ENCODE measurements at regions not wholly inside any gene's neighbourhood (a gene's known extent, or its start where the extent isn't known, plus 50 kb on each side); places are given as distances from the start of the nearest gene placed in this dataset.

DNA sequence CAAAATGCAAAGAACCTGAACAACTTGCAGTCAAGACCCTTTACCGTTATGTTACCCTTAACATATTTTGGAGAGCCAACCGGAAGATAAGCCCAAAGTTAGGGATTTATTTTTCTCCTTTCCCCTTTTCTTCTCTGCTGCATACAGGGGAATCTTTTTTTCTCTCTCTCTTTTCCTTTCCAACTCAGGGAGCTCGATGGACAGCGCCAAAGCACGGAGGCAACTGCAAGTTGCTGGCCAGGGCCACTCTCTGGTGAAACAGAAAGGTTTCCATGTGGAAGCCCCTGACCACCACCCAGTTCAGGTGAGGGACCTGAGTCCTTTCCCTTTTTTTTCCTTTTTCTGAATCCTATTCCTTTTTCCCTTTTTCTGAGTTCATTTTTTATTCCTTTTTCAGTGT lies 98.8 kb upstream of the COX10 start:
- H3K36me3 ChIP-seq = no peaks in the 10 kb centered on the region
- no peaks in the 10 kb centered on the region; the same call in 1 of the 2 replicates for H3K4me1 ChIP-seq
- no peak overlapping the region for H3K4me3 ChIP-seq
- DNase-seq = no peak
- no peaks in the 10 kb centered on the region for H3K9me3 ChIP-seq (replicated peaks)
- H3K27me3 ChIP-seq = no peaks in the 10 kb centered on the region
- H3K27ac ChIP-seq = no peak overlapping the region

DNA sequence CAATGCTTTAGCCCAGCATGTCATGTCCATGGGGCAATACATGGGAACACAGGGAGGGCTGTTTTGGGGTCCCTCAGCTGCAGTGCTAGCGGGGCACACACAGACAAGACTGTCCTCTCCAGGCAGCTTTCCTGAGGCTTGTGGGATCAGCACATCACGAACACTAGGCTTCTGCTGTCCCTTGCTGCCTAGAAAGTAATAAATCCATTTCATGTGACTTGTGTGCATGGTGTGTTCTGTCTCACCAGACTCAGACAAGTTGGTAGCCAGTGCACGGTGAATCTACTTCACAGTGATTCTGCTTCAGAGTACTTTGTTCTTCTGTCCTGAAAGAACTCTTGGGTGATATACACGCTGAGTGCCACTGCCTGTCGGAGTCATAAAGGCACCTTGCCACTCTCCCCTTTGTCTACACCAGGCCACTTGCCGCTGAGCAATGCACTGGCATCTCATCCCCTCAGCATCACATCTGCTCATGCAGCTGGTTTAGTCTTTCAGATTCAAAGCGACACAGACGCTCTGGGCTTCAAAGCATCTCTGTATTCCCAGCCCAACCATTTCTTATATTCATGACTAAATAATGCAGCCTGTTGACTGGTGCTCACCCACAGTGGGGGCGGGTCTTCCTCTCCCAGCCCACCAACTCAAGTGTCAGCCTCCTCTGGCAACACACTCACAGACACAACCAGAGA lies 95.2 kb upstream of the COX10 start:
- H3K4me3 ChIP-seq = no peak overlapping the region
- H3K27me3 ChIP-seq = no peaks in the 10 kb centered on the region
- H3K27ac ChIP-seq = no peak overlapping the region
- peak; percentile 35 to 75 for DNase-seq
- no peaks in the 10 kb centered on the region; the same call in 1 of the 2 replicates for H3K4me1 ChIP-seq
- no peaks in the 10 kb centered on the region for H3K9me3 ChIP-seq (replicated peaks)
- H3K36me3 ChIP-seq = no peaks in the 10 kb centered on the region

DNA sequence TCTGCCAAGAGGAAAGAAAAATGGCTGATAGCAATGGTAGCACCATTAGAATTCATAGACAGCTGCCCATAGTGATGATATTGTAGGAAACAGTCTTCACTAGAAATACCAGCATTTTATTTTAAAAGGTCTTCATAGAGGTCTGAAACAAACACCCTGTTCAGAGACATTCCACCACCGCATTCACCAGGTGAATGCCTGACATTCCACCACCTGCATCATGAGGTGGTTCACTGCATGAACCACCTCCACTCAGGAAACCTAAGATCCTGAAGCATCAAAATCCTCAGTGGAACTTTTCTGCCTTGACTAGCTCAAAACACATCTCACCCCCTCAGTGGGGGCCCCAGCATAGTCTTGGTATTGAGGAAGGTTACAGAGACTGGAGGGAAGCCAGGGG lies 91.5 kb upstream of the COX10 start:
- no peaks in the 10 kb centered on the region; the same call in 1 of the 2 replicates for H3K9me3 ChIP-seq (replicated peaks)
- no peak for DNase-seq
- H3K27ac ChIP-seq = no peak overlapping the region
- H3K27me3 ChIP-seq = no peaks in the 10 kb centered on the region
- peaks cover 9% of the 10 kb centered on the region; the same call in 1 of the 2 replicates for H3K4me1 ChIP-seq
- no peaks in the 10 kb centered on the region for H3K36me3 ChIP-seq
- no peak overlapping the region for H3K4me3 ChIP-seq

DNA sequence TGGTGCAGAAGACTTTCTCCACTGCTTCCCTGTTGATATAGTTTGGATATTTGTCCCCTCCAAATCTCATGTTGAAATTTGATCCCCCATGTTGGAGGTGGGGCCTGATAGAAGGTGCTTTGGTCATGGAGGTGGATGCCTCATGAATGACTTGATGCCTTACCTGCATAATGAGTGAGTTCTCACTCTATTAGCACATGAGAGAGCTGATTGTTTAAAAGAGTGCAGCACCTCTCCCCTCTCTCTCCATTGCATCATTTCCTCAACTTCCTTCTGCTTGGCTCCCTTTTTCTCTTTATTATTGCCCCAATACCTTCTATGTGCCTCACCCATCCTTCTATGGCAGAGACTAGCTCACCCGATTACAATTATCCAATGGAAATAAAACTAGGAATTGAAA lies 90.8 kb upstream of the COX10 start:
- Histone ChIP-seq H3K27me3 (no peaks in the 10 kb centered on the region), H3K4me1 (peaks cover 9% of the 10 kb centered on the region; the same call in 1 of the 2 replicates), H3K27ac (no peak overlapping the region), H3K4me3 (no peak overlapping the region), H3K36me3 (no peaks in the 10 kb centered on the region), H3K9me3 (replicated peaks) (no peaks in the 10 kb centered on the region; the same call in 1 of the 2 replicates)
- DNase-seq = no peak

DNA sequence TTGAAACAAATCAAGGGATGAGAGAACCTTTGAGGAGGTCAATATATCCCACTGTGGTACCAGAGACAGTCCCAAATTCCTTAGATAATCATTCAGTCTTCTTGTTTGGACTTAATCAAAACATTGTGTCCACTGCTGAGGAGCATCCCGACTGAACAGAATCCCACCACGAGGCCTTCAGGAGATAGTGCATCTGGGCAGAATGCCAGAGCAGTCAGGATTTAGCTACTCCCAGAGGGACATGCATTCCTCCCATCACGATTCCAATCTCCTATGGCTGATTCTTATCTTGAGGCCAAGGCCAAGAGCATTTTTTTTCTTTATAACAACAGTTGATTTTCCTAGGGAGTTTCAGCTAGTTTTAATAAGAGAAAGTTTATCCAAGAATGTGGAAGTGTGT lies 87.4 kb upstream of the COX10 start:
- Histone ChIP-seq H3K27me3 (no peaks in the 10 kb centered on the region), H3K4me3 (no peak overlapping the region), H3K4me1 (peaks cover 9% of the 10 kb centered on the region; the same call in 1 of the 2 replicates), H3K36me3 (no peaks in the 10 kb centered on the region), H3K9me3 (replicated peaks) (no peaks in the 10 kb centered on the region; the same call in 1 of the 2 replicates), H3K27ac (no peak overlapping the region)
- DNase-seq = peak; percentile 75 to 78

DNA sequence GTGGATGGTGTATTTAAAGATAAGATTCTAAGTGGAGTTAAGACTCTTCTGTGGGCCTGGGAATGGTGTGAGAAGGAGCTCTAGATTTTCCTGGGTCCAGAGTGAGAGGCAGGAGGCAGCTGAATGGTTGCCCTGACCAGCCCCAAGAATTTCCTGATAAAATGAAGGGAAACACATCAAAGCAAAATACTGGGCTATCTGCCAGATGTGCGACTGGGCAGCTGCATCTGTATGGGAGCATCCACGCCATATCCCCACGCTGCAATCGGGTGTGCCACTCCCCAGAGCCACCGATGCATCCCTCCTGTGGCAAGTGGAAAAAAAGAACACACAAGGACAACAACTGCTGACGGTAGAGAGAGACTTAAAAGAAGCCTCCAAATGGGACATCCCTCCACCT lies 84.3 kb upstream of the COX10 start:
- H3K9me3 ChIP-seq (replicated peaks) = no peaks in the 10 kb centered on the region; the same call in 1 of the 2 replicates
- peak; percentile 59 to 76 for DNase-seq
- no peak overlapping the region for H3K27ac ChIP-seq
- H3K4me3 ChIP-seq = no peak overlapping the region
- H3K36me3 ChIP-seq = no peaks in the 10 kb centered on the region
- peaks cover 17% of the 10 kb centered on the region for H3K4me1 ChIP-seq
- no peaks in the 10 kb centered on the region for H3K27me3 ChIP-seq

DNA sequence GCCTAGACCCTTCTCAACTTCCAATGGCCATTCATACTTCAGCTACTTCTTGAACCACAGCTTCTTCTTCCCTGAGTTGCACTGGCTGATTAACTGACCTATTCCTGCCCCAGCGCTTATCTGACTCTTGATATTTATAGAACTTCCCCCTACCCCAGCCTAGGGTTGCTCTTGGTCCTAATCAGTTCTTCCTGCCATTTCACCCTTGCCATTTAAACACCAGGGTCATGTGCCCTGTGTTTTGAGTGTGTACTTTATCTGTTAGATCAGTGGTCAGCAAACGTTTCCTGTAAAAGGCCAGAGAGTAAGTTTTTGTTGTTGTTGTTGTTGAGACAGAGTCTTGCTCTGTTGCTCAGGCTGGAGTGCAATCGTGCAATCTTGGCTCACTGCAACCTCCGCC lies 82.4 kb upstream of the COX10 start:
- DNase-seq = no peak
- H3K27ac ChIP-seq = no peak overlapping the region
- H3K4me3 ChIP-seq = no peak overlapping the region
- H3K4me1 ChIP-seq = peaks cover 14% of the 10 kb centered on the region
- H3K27me3 ChIP-seq = no peaks in the 10 kb centered on the region
- no peaks in the 10 kb centered on the region for H3K36me3 ChIP-seq
- H3K9me3 ChIP-seq (replicated peaks) = no peaks in the 10 kb centered on the region

DNA sequence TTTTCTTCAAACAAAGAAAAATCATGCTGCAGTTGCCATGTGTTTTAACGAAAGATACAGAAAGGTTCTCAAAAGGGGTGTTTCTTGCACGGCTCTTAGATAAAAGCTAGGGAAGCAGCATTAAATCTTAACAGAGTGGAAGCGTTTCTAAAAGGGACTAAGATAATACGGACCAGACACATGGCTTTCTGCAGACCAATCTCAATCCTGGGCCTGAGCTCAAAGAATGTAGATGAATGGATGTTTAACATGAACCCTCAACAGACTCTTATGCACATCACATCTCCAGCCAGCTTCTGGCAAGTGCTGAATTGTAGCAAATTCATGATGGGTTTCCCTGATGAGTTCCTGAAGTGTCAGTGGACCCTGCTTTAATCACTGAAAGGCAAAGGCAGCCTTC lies 80.2 kb upstream of the COX10 start:
- H3K27me3 ChIP-seq = no peaks in the 10 kb centered on the region
- no peak for DNase-seq
- H3K4me3 ChIP-seq = no peak overlapping the region

DNA sequence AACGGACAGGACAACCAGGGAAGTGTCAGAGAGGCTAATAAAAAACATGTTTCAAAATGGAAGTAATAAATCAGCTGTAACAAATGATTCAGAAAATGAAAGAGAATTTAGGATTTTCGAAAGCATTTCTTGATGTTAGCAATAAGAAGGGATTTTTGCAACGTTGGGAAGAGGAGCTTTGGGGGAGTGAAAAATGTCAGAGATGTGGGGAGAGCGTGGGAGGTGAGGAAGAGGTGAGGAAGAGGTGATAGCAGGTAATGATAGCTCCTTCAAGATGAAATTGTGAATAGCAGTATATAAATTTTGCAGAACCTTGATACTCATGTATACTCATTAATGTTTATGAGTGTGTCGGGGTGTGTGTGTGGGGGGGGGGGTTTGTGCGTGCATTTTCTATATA lies 76.2 kb upstream of the COX10 start:
- H3K9me3 ChIP-seq (replicated peaks) = no peaks in the 10 kb centered on the region
- no peaks in the 10 kb centered on the region for H3K27me3 ChIP-seq
- no peaks in the 10 kb centered on the region for H3K36me3 ChIP-seq
- H3K4me3 ChIP-seq = no peak overlapping the region
- DNase-seq = no peak
- no peak overlapping the region for H3K27ac ChIP-seq
- peaks cover under 1% of the 10 kb centered on the region for H3K4me1 ChIP-seq

More for the DNA sequence above, 80.2 kb upstream of the COX10 start:
- Histone ChIP-seq H3K36me3 (no peaks in the 10 kb centered on the region), H3K9me3 (replicated peaks) (no peaks in the 10 kb centered on the region), H3K4me1 (peaks cover 8% of the 10 kb centered on the region), H3K27ac (no peak overlapping the region)

DNA sequence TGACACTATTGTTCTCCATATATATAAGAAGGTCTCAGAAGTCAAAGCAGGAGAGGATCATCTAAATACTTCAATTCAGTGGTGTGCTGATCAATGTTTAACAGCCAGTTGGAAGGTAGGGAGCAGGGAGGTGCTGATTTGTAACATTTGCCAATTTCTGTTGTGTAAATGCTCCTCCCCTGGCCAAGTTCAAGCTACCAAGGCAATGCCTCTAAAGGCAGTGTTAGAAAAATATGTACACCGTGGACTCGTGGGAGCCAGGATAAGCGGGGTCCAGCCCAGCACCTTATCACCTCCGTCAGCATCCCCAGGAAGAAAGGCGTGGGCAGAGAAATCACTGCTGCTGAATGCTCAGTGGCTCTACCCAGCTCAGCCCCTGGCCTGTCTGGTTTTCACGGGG lies 75.3 kb upstream of the COX10 start:
- DNase-seq = no peak
- no peak overlapping the region for H3K27ac ChIP-seq
- no peaks in the 10 kb centered on the region for H3K36me3 ChIP-seq
- no peaks in the 10 kb centered on the region for H3K4me1 ChIP-seq
- H3K9me3 ChIP-seq (replicated peaks) = no peaks in the 10 kb centered on the region
- no peak overlapping the region for H3K4me3 ChIP-seq
- H3K27me3 ChIP-seq = no peaks in the 10 kb centered on the region

DNA sequence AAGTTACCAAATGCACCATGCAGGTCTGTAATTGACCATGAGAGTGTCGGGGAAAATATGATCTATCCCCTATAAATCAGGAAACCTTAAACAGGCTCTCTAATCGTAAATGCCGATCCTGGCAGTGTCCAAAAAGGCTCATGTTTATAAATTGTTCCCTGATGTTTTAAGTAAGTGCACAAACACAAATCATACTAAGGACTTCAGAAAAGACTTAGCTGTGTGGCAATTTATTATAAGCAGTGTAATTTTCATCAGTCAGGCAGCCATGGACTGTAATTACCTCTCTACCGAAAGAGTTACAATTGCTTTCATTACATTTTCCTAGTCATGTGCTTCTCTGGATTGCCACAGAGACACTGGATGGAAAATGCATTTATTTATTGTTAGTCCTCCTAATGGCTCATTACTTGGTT lies 73.4 kb upstream of the COX10 start:
- no peak for DNase-seq
- H3K36me3 ChIP-seq = no peaks in the 10 kb centered on the region
- no peaks in the 10 kb centered on the region for H3K27me3 ChIP-seq
- no peaks in the 10 kb centered on the region for H3K9me3 ChIP-seq (replicated peaks)
- H3K27ac ChIP-seq = no peak overlapping the region
- no peak overlapping the region for H3K4me3 ChIP-seq
- H3K4me1 ChIP-seq = no peaks in the 10 kb centered on the region

DNA sequence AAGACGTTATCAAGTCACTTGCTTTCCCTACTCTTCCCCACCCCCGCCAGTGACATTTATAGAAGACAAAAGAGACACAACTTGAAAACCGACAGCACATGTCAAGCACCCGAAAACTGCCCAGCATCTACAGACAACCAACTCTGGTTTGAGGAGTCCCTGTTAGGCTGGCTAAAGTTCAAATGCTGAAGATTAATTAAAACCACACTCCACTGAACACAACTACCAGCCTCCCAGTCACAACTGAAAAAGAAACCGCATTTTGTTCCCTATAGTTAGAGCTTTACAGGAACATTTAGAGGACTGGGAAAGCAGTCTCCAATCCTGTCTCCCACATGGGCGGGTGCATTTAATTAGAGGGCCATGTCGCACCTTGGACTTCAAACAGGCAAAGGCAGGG lies 73.0 kb upstream of the COX10 start:
- Histone ChIP-seq H3K4me3 (no peak overlapping the region), H3K27me3 (no peaks in the 10 kb centered on the region), H3K4me1 (no peaks in the 10 kb centered on the region), H3K27ac (no peak overlapping the region), H3K9me3 (replicated peaks) (peaks cover 3% of the 10 kb centered on the region; the same call in 1 of the 2 replicates), H3K36me3 (no peaks in the 10 kb centered on the region)
- no peak for DNase-seq

DNA sequence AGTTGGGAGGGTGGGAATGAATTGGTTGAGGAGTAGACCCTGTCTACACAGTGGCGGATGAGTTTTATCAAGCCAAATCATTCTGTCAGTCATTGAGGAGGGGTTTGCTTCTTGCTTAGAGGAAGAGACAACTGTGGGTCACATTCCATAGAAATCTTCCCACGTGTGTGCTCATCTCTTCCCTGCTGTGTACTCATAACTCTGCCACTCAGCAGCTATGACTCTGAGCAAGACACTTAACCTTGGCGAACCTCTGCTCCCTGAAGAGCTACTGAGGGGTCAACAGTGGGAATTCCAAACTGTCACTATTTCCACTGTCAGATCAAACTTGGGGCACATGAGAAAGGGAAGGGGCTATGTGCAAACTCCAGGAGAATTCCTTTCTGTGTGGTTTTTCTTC lies 72.6 kb upstream of the COX10 start:
- Histone ChIP-seq H3K36me3 (no peaks in the 10 kb centered on the region), H3K4me3 (no peak overlapping the region), H3K4me1 (no peaks in the 10 kb centered on the region), H3K27me3 (no peaks in the 10 kb centered on the region), H3K9me3 (replicated peaks) (peaks cover 5% of the 10 kb centered on the region; the same call in 1 of the 2 replicates), H3K27ac (no peak overlapping the region)
- no peak for DNase-seq

DNA sequence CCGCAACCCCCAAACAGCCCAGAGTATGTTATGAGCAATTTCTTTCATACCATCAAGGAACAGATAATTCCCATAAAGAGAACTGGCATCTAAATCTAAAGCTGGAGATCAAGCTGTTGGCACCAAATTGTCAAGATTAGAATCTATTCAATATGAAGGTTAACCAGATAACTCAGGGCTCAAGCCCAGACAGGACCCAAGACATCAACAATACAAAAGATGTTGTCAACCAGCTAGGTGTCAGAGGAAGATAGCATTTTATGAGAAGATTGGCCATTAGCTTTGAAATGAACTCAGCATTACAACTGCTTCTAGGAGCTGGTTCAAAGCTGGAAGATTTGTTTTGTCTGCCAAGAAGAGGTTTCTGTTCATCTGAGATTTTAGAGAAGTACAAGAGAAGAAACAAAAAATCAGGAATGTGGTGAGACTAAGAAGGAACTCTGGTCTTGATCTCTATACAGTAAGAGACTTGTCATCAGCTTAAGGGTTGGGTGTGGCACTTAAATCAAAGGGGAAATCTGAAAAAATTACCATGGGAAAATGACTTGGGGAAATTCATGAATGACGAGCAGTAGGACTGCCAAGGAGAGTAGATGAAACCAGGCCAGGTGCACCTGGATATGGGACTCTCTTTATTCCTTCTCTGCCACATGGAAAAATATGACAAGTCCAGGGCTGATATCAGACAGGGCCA lies 64.2 kb upstream of the COX10 start:
- no peak for DNase-seq
- no peaks in the 10 kb centered on the region for H3K27me3 ChIP-seq
- no peaks in the 10 kb centered on the region for H3K36me3 ChIP-seq
- H3K27ac ChIP-seq = no peak overlapping the region
- H3K4me3 ChIP-seq = no peak overlapping the region
- no peaks in the 10 kb centered on the region for H3K4me1 ChIP-seq
- peaks cover 5% of the 10 kb centered on the region; the same call in 1 of the 2 replicates for H3K9me3 ChIP-seq (replicated peaks)

DNA sequence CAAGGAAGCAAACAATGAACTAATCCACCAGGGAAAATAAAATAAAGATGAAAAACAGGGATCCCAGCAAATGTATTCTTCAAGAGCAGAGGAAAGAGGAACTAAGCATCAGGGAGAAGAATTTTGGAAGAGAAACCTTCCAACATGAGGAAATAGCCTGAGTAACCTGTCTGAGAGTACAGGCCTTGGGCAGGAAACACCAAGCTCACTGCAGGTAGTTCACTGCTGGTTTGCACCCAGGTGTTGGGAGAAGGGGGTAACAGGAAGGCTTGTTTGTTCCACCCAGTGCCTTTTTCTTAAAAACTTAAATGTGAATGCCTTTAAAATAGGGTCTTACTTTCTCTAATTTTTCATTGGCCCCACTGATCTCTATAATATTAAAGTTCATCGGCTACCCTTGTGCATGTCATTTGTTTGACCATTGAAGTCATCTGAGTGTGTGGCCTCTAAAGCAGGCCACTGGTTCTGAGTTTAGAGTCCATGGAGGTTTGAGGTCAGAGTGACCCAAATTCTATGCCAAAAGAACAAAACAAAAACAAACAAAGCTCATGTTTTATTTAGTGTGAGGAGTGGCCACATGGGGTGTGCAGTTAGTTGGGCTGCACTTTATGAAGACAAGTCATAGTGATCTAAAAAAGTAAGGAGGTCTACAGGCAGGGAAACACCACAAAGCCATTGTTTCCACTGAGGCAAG lies 62.9 kb upstream of the COX10 start:
- H3K4me3 ChIP-seq = no peak overlapping the region
- no peaks in the 10 kb centered on the region for H3K27me3 ChIP-seq
- no peaks in the 10 kb centered on the region for H3K4me1 ChIP-seq
- no peak for DNase-seq
- no peak overlapping the region for H3K27ac ChIP-seq
- H3K36me3 ChIP-seq = no peaks in the 10 kb centered on the region
- peaks cover under 1% of the 10 kb centered on the region; the same call in 1 of the 2 replicates for H3K9me3 ChIP-seq (replicated peaks)

Data from SJCRH30 (cell line).